CD4-positive, alpha-beta memory T cell (primary cell): ENCODE measurements at regions not wholly inside any gene's neighbourhood (a gene's known extent, or its start where the extent isn't known, plus 50 kb on each side); places are given as distances from the start of the nearest gene placed in this dataset.

Experiments used
- CTCF ChIA-PET: fragments of 350-600 bp; sonication (Branson Sonifier 250); formaldehyde crosslinking; loops from one replicate; lab custom pipeline; 2021; ENCODE audit warnings: inconsistent platforms; ENCODE audit not compliant: partially characterized antibody; lab: Charles Lee
- POLR2A ChIA-PET: fragments of 350-600 bp; sonication (Branson Sonifier 250); formaldehyde crosslinking; loops from one replicate; lab custom pipeline; 2021; ENCODE audit not compliant: partially characterized antibody; lab: Charles Lee
- DNase-seq, 5 donors: peaks; one replicate each; pipeline versions ENCODE4 v3.0.0 to v3.0.0-alpha.2; 2020 to 2022; ENCODE audit warnings: mixed read lengths in 1 of 5
- H3K27ac ChIP-seq: one replicate; pipeline ENCODE4 v1.7.0; 2013; ENCODE audit warnings: low read depth, low read length
- H3K27me3 ChIP-seq: 2 replicates; pipeline ENCODE4 v1.7.0; 2013; ENCODE audit warnings: mild to moderate bottlenecking, low read length, moderate library complexity; ENCODE audit not compliant: insufficient read depth
- H3K36me3 ChIP-seq: 2 replicates; pipeline ENCODE4 v1.7.0; 2013; ENCODE audit warnings: mild to moderate bottlenecking, low read length, moderate library complexity; ENCODE audit not compliant: insufficient read depth
- H3K4me1 ChIP-seq: 2 replicates; pipeline ENCODE4 v1.7.0; 2013; ENCODE audit warnings: mild to moderate bottlenecking, low read length, moderate library complexity; ENCODE audit not compliant: insufficient read depth
- H3K4me3 ChIP-seq, 2 donors: one replicate each; pipeline ENCODE4 v1.7.0; 2013; ENCODE audit warnings: low read length in 2 of 2, mild to moderate bottlenecking in 1 of 2
- H3K9me3 ChIP-seq, 2 donors: one replicate each; pipeline ENCODE4 v1.7.0; 2013; ENCODE audit warnings: low read length in 2 of 2, control low read depth in 1 of 2; ENCODE audit not compliant: control insufficient read depth in 1 of 2
- H3K27ac Mint-ChIP-seq, 7 donors: one replicate each; pipeline ENCODE4 v1.8.0; 2020 to 2021; ENCODE audit warnings: mixed read lengths in 7 of 7, mild to moderate bottlenecking in 6 of 7, inconsistent platforms in 3 of 7, moderate library complexity in 3 of 7
- H3K27me3 Mint-ChIP-seq, 2 donors: one replicate each; pipeline ENCODE4 v1.8.0; 2020 to 2021; ENCODE audit warnings: mixed read lengths in 2 of 2
- H3K36me3 Mint-ChIP-seq, 2 donors: one replicate each; pipeline ENCODE4 v1.8.0; 2020 to 2021; ENCODE audit warnings: mixed read lengths in 2 of 2, inconsistent platforms in 1 of 2, mild to moderate bottlenecking in 1 of 2
- H3K4me1 Mint-ChIP-seq, 4 donors: one replicate each; pipeline ENCODE4 v1.8.0; 2020 to 2021; ENCODE audit warnings: mixed read lengths in 4 of 4, mild to moderate bottlenecking in 1 of 4
- H3K4me3 Mint-ChIP-seq, 8 donors: one replicate each; pipeline ENCODE4 v1.8.0; 2020 to 2021; ENCODE audit warnings: mixed read lengths in 8 of 8, mild to moderate bottlenecking in 7 of 8, moderate library complexity in 6 of 8, inconsistent platforms in 3 of 8
- H3K9me3 Mint-ChIP-seq, 8 donors: one replicate each; pipeline ENCODE4 v1.8.0; 2020 to 2021; ENCODE audit warnings: mixed read lengths in 8 of 8, mild to moderate bottlenecking in 5 of 8, inconsistent platforms in 3 of 8, moderate library complexity in 1 of 8
- intact Hi-C: fragments of 100-400 bp; cut with micrococcal nuclease; formaldehyde crosslinking; loops from one replicate; pipeline ENCODE4 v1.15.1; 2023

DNA sequence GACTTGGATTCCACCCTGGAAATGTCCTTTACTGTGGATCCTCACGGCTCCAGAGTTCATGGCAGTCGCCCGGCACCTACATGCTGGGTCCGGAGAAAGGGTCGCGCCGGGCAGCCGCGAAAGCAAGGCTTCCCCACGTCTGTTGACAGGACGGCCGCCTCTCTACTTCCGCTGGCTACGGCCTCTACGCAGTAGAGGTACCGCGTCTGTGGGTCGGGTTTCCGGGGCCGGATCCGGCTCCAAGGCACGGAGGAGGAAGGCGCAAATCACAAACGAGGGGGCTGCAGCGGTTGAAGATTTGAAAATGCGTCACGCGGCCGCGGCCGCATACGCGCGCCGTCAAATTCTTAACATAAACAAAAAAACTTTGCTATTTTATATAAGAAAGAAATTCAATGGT lies 649.6 kb downstream of the REEP3 start:
- H3K4me3 Mint-ChIP-seq, result no peak overlapping the region
- Histone ChIP-seq H3K27me3 (no peaks in the 10 kb centered on the region), H3K4me3 (no peak overlapping the region), H3K27ac (no peak overlapping the region), H3K36me3 (no peaks in the 10 kb centered on the region), H3K4me1 (no peaks in the 10 kb centered on the region), H3K9me3 (no peaks in the 10 kb centered on the region)
- intact Hi-C loops, result no loop called here
- POLR2A ChIA-PET, result no interaction called here
- H3K27me3 Mint-ChIP-seq, result no peaks in the 10 kb centered on the region
- no peaks in the 10 kb centered on the region for H3K4me1 Mint-ChIP-seq
- no peaks in the 10 kb centered on the region for H3K36me3 Mint-ChIP-seq
- peaks cover 0 to 23% (median 9%) of the 10 kb centered on the region in 8 donors for H3K9me3 Mint-ChIP-seq
- H3K27ac Mint-ChIP-seq, result no peak overlapping the region
- no peak for DNase-seq
- CTCF ChIA-PET, result no interaction called here

GRCh38 chr10:64173826-64174225 lies 652.6 kb downstream of the REEP3 start:
- no peak for DNase-seq
- no peak overlapping the region for H3K4me3 Mint-ChIP-seq
- intact Hi-C loops, result no loop called here
- ChIA-PET POLR2A (no interaction called here), CTCF (no interaction called here)
- H3K27me3 Mint-ChIP-seq, result no peaks in the 10 kb centered on the region
- no peaks in the 10 kb centered on the region for H3K4me1 ChIP-seq
- H3K4me1 Mint-ChIP-seq, result no peaks in the 10 kb centered on the region
- H3K27ac Mint-ChIP-seq, result peak overlapping the region in 1 of 7 donors; percentile 29
- no peaks in the 10 kb centered on the region for H3K36me3 ChIP-seq
- no peak overlapping the region for H3K4me3 ChIP-seq
- H3K9me3 Mint-ChIP-seq, result peaks cover 0 to 10% (median 4%) of the 10 kb centered on the region in 8 donors
- H3K27me3 ChIP-seq, result no peaks in the 10 kb centered on the region
- H3K9me3 ChIP-seq, result no peaks in the 10 kb centered on the region
- no peak overlapping the region for H3K27ac ChIP-seq
- H3K36me3 Mint-ChIP-seq, result no peaks in the 10 kb centered on the region

- Histone ChIP-seq H3K27me3 (no peaks in the 10 kb centered on the region), H3K9me3 (no peaks in the 10 kb centered on the region), H3K4me3 (no peak overlapping the region), H3K4me1 (no peaks in the 10 kb centered on the region), H3K36me3 (no peaks in the 10 kb centered on the region), H3K27ac (no peak overlapping the region)
- Mint-ChIP-seq H3K4me3 (no peak overlapping the region), H3K27ac (no peak overlapping the region), H3K27me3 (no peaks in the 10 kb centered on the region), H3K9me3 (peaks cover 0 to 4% (median under 1%) of the 10 kb centered on the region in 8 donors), H3K36me3 (no peaks in the 10 kb centered on the region), H3K4me1 (no peaks in the 10 kb centered on the region)
- POLR2A ChIA-PET, result no interaction called here
- no peak for DNase-seq
- intact Hi-C loops, result no loop called here
- CTCF ChIA-PET, result no interaction called here
These were observed 653.6 kb downstream of the REEP3 start for GRCh38 chr10:64174666-64175255.

DNA sequence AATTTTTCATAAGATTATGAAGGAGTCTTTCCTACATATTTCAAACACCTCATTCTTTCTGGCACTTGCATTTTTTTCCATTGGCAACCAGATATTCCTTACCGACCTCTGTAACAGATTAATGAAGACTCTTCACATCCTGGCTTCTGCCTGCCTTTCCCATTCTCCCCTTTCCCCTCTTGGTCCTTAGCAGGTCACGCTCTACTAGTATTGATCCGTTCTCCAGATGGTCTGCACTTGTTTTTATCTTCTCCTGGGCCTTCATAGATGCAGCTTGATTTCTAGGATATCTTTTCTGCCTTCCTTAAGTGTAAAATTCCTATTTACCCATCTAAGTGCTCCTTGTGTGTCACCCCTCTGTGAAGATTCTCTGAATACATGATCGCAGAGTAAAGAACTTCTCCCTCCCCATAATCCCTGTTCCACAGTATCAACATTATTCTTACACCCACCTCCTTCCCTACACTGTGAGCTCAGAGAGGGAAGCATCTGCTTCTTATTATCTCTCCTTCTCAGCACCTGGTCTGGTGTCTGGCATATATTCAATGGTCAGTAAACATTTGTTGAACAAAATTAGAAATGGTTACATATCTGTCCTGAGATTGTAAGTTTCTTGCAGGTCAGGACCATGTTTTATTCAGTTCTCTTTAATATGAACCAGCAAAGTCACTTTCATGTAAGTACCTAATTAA lies 654.2 kb downstream of the REEP3 start:
- Mint-ChIP-seq H3K27ac (no peak overlapping the region), H3K4me1 (no peaks in the 10 kb centered on the region), H3K27me3 (no peaks in the 10 kb centered on the region), H3K9me3 (peaks cover 0 to 2% (median 0%) of the 10 kb centered on the region in 8 donors), H3K36me3 (no peaks in the 10 kb centered on the region), H3K4me3 (no peak overlapping the region)
- CTCF ChIA-PET, result no interaction called here
- no peaks in the 10 kb centered on the region for H3K36me3 ChIP-seq
- H3K4me1 ChIP-seq, result no peaks in the 10 kb centered on the region
- no peak overlapping the region for H3K27ac ChIP-seq
- intact Hi-C loops, result no loop called here
- H3K27me3 ChIP-seq, result no peaks in the 10 kb centered on the region
- H3K9me3 ChIP-seq, result no peaks in the 10 kb centered on the region
- POLR2A ChIA-PET, result no interaction called here
- no peak for DNase-seq
- no peak overlapping the region for H3K4me3 ChIP-seq

- Mint-ChIP-seq H3K4me1 (no peaks in the 10 kb centered on the region), H3K36me3 (no peaks in the 10 kb centered on the region), H3K9me3 (no peaks in the 10 kb centered on the region), H3K27me3 (no peaks in the 10 kb centered on the region), H3K4me3 (no peak overlapping the region), H3K27ac (no peak overlapping the region)
- ChIA-PET CTCF (no interaction called here), POLR2A (no interaction called here)
- H3K36me3 ChIP-seq, result no peaks in the 10 kb centered on the region
- H3K4me1 ChIP-seq, result no peaks in the 10 kb centered on the region
- DNase-seq, result no peak
- no peak overlapping the region for H3K27ac ChIP-seq
- H3K4me3 ChIP-seq, result no peak overlapping the region
- intact Hi-C loops, result no loop called here
- H3K9me3 ChIP-seq, result no peaks in the 10 kb centered on the region
- no peaks in the 10 kb centered on the region for H3K27me3 ChIP-seq
These were observed 661.5 kb downstream of the REEP3 start for GRCh38 chr10:64182671-64183070.

- no peak overlapping the region for H3K27ac ChIP-seq
- Mint-ChIP-seq H3K4me3 (no peak overlapping the region), H3K9me3 (peaks cover 0 to 7% (median 1%) of the 10 kb centered on the region in 8 donors), H3K4me1 (no peaks in the 10 kb centered on the region), H3K27ac (no peak overlapping the region), H3K36me3 (no peaks in the 10 kb centered on the region), H3K27me3 (no peaks in the 10 kb centered on the region)
- ChIA-PET POLR2A (no interaction called here), CTCF (no interaction called here)
- no peak for DNase-seq
- H3K36me3 ChIP-seq, result no peaks in the 10 kb centered on the region
- H3K4me3 ChIP-seq, result no peak overlapping the region
- no peaks in the 10 kb centered on the region for H3K4me1 ChIP-seq
- no peaks in the 10 kb centered on the region for H3K9me3 ChIP-seq
- intact Hi-C loops, result no loop called here
- no peaks in the 10 kb centered on the region for H3K27me3 ChIP-seq
These were observed 670.1 kb downstream of the REEP3 start for GRCh38 chr10:64191286-64191685.

- Mint-ChIP-seq H3K36me3 (no peaks in the 10 kb centered on the region), H3K27me3 (no peaks in the 10 kb centered on the region), H3K9me3 (peaks cover 0 to 7% (median 0%) of the 10 kb centered on the region in 8 donors), H3K27ac (no peak overlapping the region), H3K4me1 (no peaks in the 10 kb centered on the region), H3K4me3 (no peak overlapping the region)
- Histone ChIP-seq H3K27ac (no peak overlapping the region), H3K9me3 (no peaks in the 10 kb centered on the region), H3K27me3 (no peaks in the 10 kb centered on the region), H3K4me1 (no peaks in the 10 kb centered on the region), H3K36me3 (no peaks in the 10 kb centered on the region), H3K4me3 (no peak overlapping the region)
- peak in 1 of 5 donors; percentile 33 for DNase-seq
- ChIA-PET POLR2A (no interaction called here), CTCF (no interaction called here)
- intact Hi-C loops, result no loop called here
These were observed 675.6 kb downstream of the REEP3 start for GRCh38 chr10:64196638-64197315.
